Esophagus muscularis mucosa (tissue), 4 donors: ENCODE measurements at regions not wholly inside any gene's neighbourhood (a gene's known extent, or its start where the extent isn't known, plus 50 kb on each side); places are given as distances from the start of the nearest gene placed in this dataset.
A peak's percentile ranks its signal among the peaks of the same experiment; 100 is the strongest.

Source experiments
- DNase-seq: peaks from one replicate; pipeline ENCODE4 v3.0.0-alpha.2; 2017; ENCODE audit errors: extremely low spot score
- H3K27ac ChIP-seq, 4 donors: fragments of 200-600 bp; sonication (generic); replicated peaks in 1 of 4; 1 replicate in 3 of 4; 2 replicates in 1 of 4; pipeline ENCODE4 v1.5.1; 2016 to 2019; ENCODE audit warnings: mild to moderate bottlenecking in 1 of 4
- H3K27me3 ChIP-seq, 4 donors: fragments of 200-600 bp; sonication (generic); one replicate each; pipeline versions ENCODE4 v1.5.1 to v1.6.0; 2016 to 2019
- H3K36me3 ChIP-seq, 4 donors: fragments of 200-600 bp; sonication (generic); one replicate each; pipeline ENCODE4 v1.5.1; 2016 to 2019
- H3K4me1 ChIP-seq, 4 donors: fragments of 200-600 bp; sonication (generic); one replicate each; pipeline ENCODE4 v1.5.1; 2016 to 2019
- H3K4me3 ChIP-seq, 4 donors: fragments of 200-600 bp; sonication (generic); 1 replicate in 2 of 4; 2 replicates in 2 of 4; pipeline ENCODE4 v1.5.1; 2016 to 2019; ENCODE audit warnings: mild to moderate bottlenecking in 4 of 4, moderate library complexity in 1 of 4
- H3K9me3 ChIP-seq, 4 donors: fragments of 200-600 bp; sonication (generic); 1 replicate in 3 of 4; 2 replicates in 1 of 4; pipeline ENCODE4 v1.5.1; 2016 to 2019
- CTCF ChIP-seq, 3 experiments: fragments of 200-600 bp in 2 of 3; fragments of 450-650 bp in 1 of 3; sonication (generic) in 2 of 3; IDR thresholded peaks; one replicate each; pipeline ENCODE4 v1.5.1; 2017 to 2019; ENCODE audit warnings: antibody characterized with exemption in 3 of 3, mild to moderate bottlenecking in 2 of 3, moderate library complexity in 1 of 3
- EP300 ChIP-seq: sonication (generic); formaldehyde crosslinking; IDR thresholded peaks from one replicate; pipeline ENCODE4 v1.6.1; 2017; ENCODE audit warnings: antibody characterized with exemption
- POLR2A ChIP-seq: fragments of 450-650 bp; IDR thresholded peaks from one replicate; pipeline ENCODE4 v1.6.1; 2017; ENCODE audit warnings: antibody characterized with exemption, moderate library complexity, mild to moderate bottlenecking, low read depth
- POLR2AphosphoS5 ChIP-seq, 2 donors: sonication (generic); formaldehyde crosslinking; IDR thresholded peaks; one replicate each; pipeline ENCODE4 v1.6.1; 2017; ENCODE audit warnings: antibody characterized with exemption in 2 of 2
- WGBS: methylation state at CpG from one replicate; pipeline ENCODE4 v1.1.5; 2018; 5-methylcytosine and 5-hydroxymethylcytosine counted together
- intact Hi-C: fragments of 100-400 bp; cut with DNase I; formaldehyde crosslinking; loops from one replicate; pipeline ENCODE4 v1.15.1; 2023

GRCh38 chr4:11546391-11547175 is 117.9 kb upstream of the HS3ST1 start:
- Histone ChIP-seq H3K36me3 (no peaks in the 10 kb centered on the region), H3K27ac (no peak overlapping the region), H3K4me1 (peaks cover 0 to 6% (median 4%) of the 10 kb centered on the region in 4 donors), H3K9me3 (no peaks in the 10 kb centered on the region), H3K27me3 (no peaks in the 10 kb centered on the region), H3K4me3 (no peak overlapping the region)
- TF ChIP-seq POLR2AphosphoS5 (IDR thresholded peaks at IDR 0.05) (no peak), EP300 (no peak), CTCF (IDR thresholded peaks at IDR 0.05) (no peak), POLR2A (no peak)
- 94% methylated on average over 1 of the region's 1 CpG for WGBS
- intact Hi-C loops: no loop called here
- DNase-seq: no peak

DNA sequence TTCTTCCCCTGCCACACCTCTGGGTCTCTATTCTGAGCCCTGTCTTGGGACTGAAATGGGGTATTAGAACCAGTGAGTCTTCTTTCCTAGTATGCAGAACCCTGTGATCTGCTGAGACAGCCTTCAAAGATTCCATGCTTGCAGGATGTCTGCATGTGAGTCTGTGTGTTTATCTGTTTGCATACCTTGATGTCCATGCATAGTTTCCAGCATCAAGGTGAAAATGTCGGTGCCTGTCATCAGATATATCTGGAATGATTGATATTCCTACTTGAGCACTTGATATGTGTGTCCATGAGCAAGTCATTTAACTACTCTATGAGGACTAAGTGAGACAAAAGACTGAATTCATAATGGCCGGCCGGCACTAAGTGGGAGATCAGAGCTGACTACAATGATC is 117.0 kb upstream of the HS3ST1 start:
- Histone ChIP-seq H3K27me3 (no peaks in the 10 kb centered on the region), H3K9me3 (no peaks in the 10 kb centered on the region), H3K4me1 (peaks cover 0 to 6% (median 4%) of the 10 kb centered on the region in 4 donors), H3K27ac (no peak overlapping the region), H3K4me3 (no peak overlapping the region), H3K36me3 (no peaks in the 10 kb centered on the region)
- WGBS: 96% methylated on average over 3 of the region's 3 CpGs
- no peak for TF ChIP-seq CTCF (IDR thresholded peaks at IDR 0.05)
- TF ChIP-seq EP300: no peak
- no peak for TF ChIP-seq POLR2A
- no peak for TF ChIP-seq POLR2AphosphoS5 (IDR thresholded peaks at IDR 0.05)
- intact Hi-C loops: no loop called here
- no peak for DNase-seq

GRCh38 chr4:11544211-11544610 is 115.5 kb upstream of the HS3ST1 start:
- Histone ChIP-seq H3K4me3 (no peak overlapping the region), H3K27me3 (no peaks in the 10 kb centered on the region), H3K27ac (peak overlapping the region in 1 of 4 donors; percentile 23), H3K36me3 (no peaks in the 10 kb centered on the region), H3K9me3 (no peaks in the 10 kb centered on the region), H3K4me1 (peaks cover 0 to 6% (median 4%) of the 10 kb centered on the region in 4 donors)
- DNase-seq: no peak
- TF ChIP-seq CTCF (IDR thresholded peaks at IDR 0.05) (no peak), EP300 (no peak), POLR2A (no peak), POLR2AphosphoS5 (IDR thresholded peaks at IDR 0.05) (no peak)
- intact Hi-C loops: no loop called here

DNA sequence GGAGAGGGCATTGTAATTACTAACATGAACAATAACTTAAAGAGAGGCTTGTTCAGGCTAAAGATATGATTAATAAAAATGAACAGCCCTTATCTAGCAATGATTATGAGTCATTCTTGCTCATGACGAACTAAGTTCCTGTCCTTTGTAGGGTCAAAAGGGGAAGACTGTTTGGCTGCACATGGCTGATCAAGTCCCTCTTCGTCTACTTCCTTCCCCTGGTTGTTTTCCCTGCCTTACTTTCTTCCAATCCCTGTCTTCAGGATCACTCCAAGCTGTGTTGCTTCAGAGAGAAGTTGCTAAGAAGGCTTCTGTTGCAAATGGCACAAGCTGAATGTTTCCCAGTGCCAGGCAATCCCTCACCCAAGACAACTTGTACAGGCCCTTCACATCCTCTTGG is 115.0 kb upstream of the HS3ST1 start:
- H3K9me3 ChIP-seq: no peaks in the 10 kb centered on the region
- intact Hi-C loops: no loop called here
- H3K27me3 ChIP-seq: no peaks in the 10 kb centered on the region
- no peak for DNase-seq
- no peak overlapping the region for H3K4me3 ChIP-seq
- WGBS: 31% methylated on average over 2 of the region's 2 CpGs
- H3K4me1 ChIP-seq: peaks cover 0 to 6% (median 4%) of the 10 kb centered on the region in 4 donors
- H3K27ac ChIP-seq: peak overlapping the region in 1 of 4 donors; percentile 23
- TF ChIP-seq EP300 (no peak), POLR2A (no peak), CTCF (IDR thresholded peaks at IDR 0.05) (no peak), POLR2AphosphoS5 (IDR thresholded peaks at IDR 0.05) (no peak)
- no peaks in the 10 kb centered on the region for H3K36me3 ChIP-seq

DNA sequence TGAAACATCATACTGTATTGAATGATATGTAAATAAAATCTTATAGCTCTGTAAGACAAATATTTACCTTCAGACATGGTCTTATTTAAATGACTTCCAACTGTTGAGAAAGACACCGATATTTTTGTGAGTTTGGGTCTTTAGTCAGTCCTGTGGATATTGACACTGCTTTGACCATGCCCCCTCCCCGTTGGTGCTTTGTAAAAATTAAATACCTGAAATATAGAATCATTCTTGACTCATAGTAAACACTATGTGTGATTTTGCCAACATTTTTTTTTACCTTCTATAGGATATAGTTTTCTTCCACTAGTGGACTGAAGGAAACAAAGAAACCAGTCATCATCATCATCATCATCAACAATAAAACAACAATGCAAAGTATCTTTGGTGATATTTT is 114.3 kb upstream of the HS3ST1 start:
- DNase-seq: no peak
- Histone ChIP-seq H3K9me3 (no peaks in the 10 kb centered on the region), H3K27me3 (no peaks in the 10 kb centered on the region), H3K27ac (no peak overlapping the region), H3K4me3 (no peak overlapping the region), H3K4me1 (peaks cover 0 to 6% (median 4%) of the 10 kb centered on the region in 4 donors), H3K36me3 (no peaks in the 10 kb centered on the region)
- intact Hi-C loops: no loop called here
- no peak for TF ChIP-seq POLR2A
- WGBS: 79% methylated on average over 2 of the region's 2 CpGs
